PFSK-1 (cell line): ENCODE measurements at regions not wholly inside any gene's neighbourhood (a gene's known extent, or its start where the extent isn't known, plus 50 kb on each side); places are given as distances from the start of the nearest gene placed in this dataset.

Source experiments
- FOXP2 ChIP-seq: optimal IDR thresholded peaks from 2 replicates; pipeline ENCODE3; 2011; ENCODE audit warnings: borderline replicate concordance, control low read depth, inconsistent platforms; ENCODE audit not compliant: insufficient read depth; ENCODE audit errors: extremely low read length, extremely low read depth
- POLR2AphosphoS5 ChIP-seq: IDR thresholded peaks from 2 replicates; pipeline ENCODE4 v1.6.1; 2012; ENCODE audit warnings: low read depth, mild to moderate bottlenecking, control low read depth, low read length, moderate library complexity
- REST ChIP-seq, 2 experiments: IDR thresholded peaks; 2 replicates each; pipeline versions ENCODE4 v1.6.1 to v1.8.0; 2011 to 2012; ENCODE audit warnings: low read depth in 2 of 2, low read length in 2 of 2, control low read depth in 1 of 2, inconsistent platforms in 1 of 2, mild to moderate bottlenecking in 1 of 2, moderate library complexity in 1 of 2; ENCODE audit not compliant: insufficient read depth in 1 of 2
- TAF1 ChIP-seq: IDR thresholded peaks from 2 replicates; pipeline ENCODE4 v1.6.1; 2012; ENCODE audit warnings: low read length, control low read depth, borderline replicate concordance; ENCODE audit not compliant: insufficient read depth

- TF ChIP-seq POLR2AphosphoS5 (no peak), TAF1 (no peak), FOXP2 (no peak), REST (IDR thresholded peaks at IDR 0.05; ENCODE audit: insufficient read depth in 1 of 2, low read depth in 2 of 2, low read length in 2 of 2) (no peak)
Observed at GRCh38 chr7:142533920-142534319, 215.4 kb upstream of the PRSS1 start.
